Neural progenitor cell (in vitro differentiated cells): ENCODE measurements at regions not wholly inside any gene's neighbourhood (a gene's known extent, or its start where the extent isn't known, plus 50 kb on each side); places are given as distances from the start of the nearest gene placed in this dataset.
"Not testable (repeated sequence)": the region's sequence is repeated elsewhere in the genome, so short reads cannot be mapped to it uniquely, and the experiment has no call there.

ENCODE experiments used
- DNase-seq: peaks from one replicate; pipeline ENCODE4 v3.0.0-alpha.2; 2016; ENCODE audit warnings: low spot score
- H2AFZ ChIP-seq: fragments of 200-600 bp; sonication (generic); replicated peaks from 2 replicates; pipeline ENCODE4 v1.6.1; 2016; ENCODE audit warnings: antibody characterized with exemption
- H3F3A ChIP-seq: fragments of 200-600 bp; sonication (generic); 2 replicates; pipeline ENCODE4 v1.6.1; 2016; ENCODE audit warnings: antibody characterized with exemption, low read depth
- H3K27ac ChIP-seq: fragments of 200-600 bp; sonication (generic); 2 replicates; pipeline ENCODE4 v1.5.1; 2016; ENCODE audit warnings: mild to moderate bottlenecking
- H3K27me3 ChIP-seq: fragments of 200-600 bp; sonication (generic); 2 replicates; pipeline ENCODE4 v1.6.1; 2016; ENCODE audit warnings: mild to moderate bottlenecking, moderate library complexity
- H3K36me3 ChIP-seq: fragments of 200-600 bp; sonication (generic); 2 replicates; pipeline ENCODE4 v1.5.1; 2016
- H3K4me1 ChIP-seq: fragments of 200-600 bp; sonication (generic); 2 replicates; pipeline ENCODE4 v1.6.1; 2016; ENCODE audit warnings: mixed run types
- H3K4me2 ChIP-seq: fragments of 200-600 bp; sonication (generic); 2 replicates; pipeline ENCODE4 v1.6.1; 2016
- H3K4me3 ChIP-seq: fragments of 200-600 bp; sonication (generic); 2 replicates; pipeline ENCODE4 v1.5.1; 2016
- H3K79me2 ChIP-seq: fragments of 200-600 bp; sonication (generic); 2 replicates; pipeline ENCODE4 v1.6.1; 2016; ENCODE audit warnings: low read depth
- H3K9ac ChIP-seq: fragments of 200-600 bp; sonication (generic); 2 replicates; pipeline ENCODE4 v1.6.1; 2016
- H3K9me3 ChIP-seq: fragments of 200-600 bp; sonication (generic); 2 replicates; pipeline ENCODE4 v1.5.1; 2016; ENCODE audit warnings: low read depth
- H4K20me1 ChIP-seq: fragments of 200-600 bp; sonication (generic); 2 replicates; pipeline ENCODE4 v1.6.1; 2016; ENCODE audit warnings: low read depth
- H3K27ac Mint-ChIP-seq: 3 replicates; pipeline ENCODE4 v1.8.0; 2021; ENCODE audit warnings: mixed read lengths
- H3K27me3 Mint-ChIP-seq: 2 replicates; pipeline ENCODE4 v1.8.0; 2022; ENCODE audit warnings: low read depth, mild to moderate bottlenecking, inconsistent platforms, moderate library complexity, mixed read lengths; ENCODE audit not compliant: insufficient read depth
- H3K36me3 Mint-ChIP-seq: 3 replicates; pipeline ENCODE4 v1.8.0; 2021; ENCODE audit warnings: mixed read lengths
- H3K4me1 Mint-ChIP-seq: 3 replicates; pipeline ENCODE4 v1.8.0; 2021; ENCODE audit warnings: mixed read lengths
- H3K4me3 Mint-ChIP-seq: 3 replicates; pipeline ENCODE4 v1.8.0; 2021; ENCODE audit warnings: mild to moderate bottlenecking, moderate library complexity, mixed read lengths
- H3K9me3 Mint-ChIP-seq: 3 replicates; pipeline ENCODE4 v1.8.0; 2020; ENCODE audit warnings: mixed read lengths
- CTCF ChIP-seq: fragments of 200-600 bp; sonication (generic); IDR thresholded peaks from 2 replicates; pipeline ENCODE4 v1.5.1; 2017; ENCODE audit warnings: antibody characterized with exemption, mild to moderate bottlenecking
- EZH2 ChIP-seq: fragments of 200-600 bp; sonication (generic); IDR thresholded peaks from 2 replicates; pipeline ENCODE4 v1.6.1; 2017; ENCODE audit warnings: antibody characterized with exemption, mild to moderate bottlenecking, moderate library complexity
- EZH2phosphoT487 ChIP-seq: fragments of 200-600 bp; sonication (generic); IDR thresholded peaks from 2 replicates; pipeline ENCODE4 v1.6.1; 2017; ENCODE audit warnings: antibody characterized with exemption

GRCh38 chr3:59180006-59180405 lies 130.2 kb upstream of the CFAP20DC start:
- H3K27ac Mint-ChIP-seq, result no peak overlapping the region

GRCh38 chr3:59178698-59179097 lies 128.9 kb upstream of the CFAP20DC start:
- H3K9ac ChIP-seq, result no peak overlapping the region
- no peaks in the 10 kb centered on the region for H3K36me3 Mint-ChIP-seq

More at GRCh38 chr3:59180006-59180405, 130.2 kb upstream of the CFAP20DC start:
- no peak overlapping the region for H3K4me2 ChIP-seq
- H3K4me1 Mint-ChIP-seq, result peaks cover 14% of the 10 kb centered on the region
- H3K27me3 Mint-ChIP-seq, result no peaks in the 10 kb centered on the region
- no peaks in the 10 kb centered on the region for H3K36me3 ChIP-seq
- no peaks in the 10 kb centered on the region for H3K36me3 Mint-ChIP-seq
- no peak overlapping the region for H2AFZ ChIP-seq
- H3F3A ChIP-seq, result no peaks in the 10 kb centered on the region
- H3K4me3 Mint-ChIP-seq, result no peak overlapping the region
- no peak overlapping the region for H3K9ac ChIP-seq
- no peaks in the 10 kb centered on the region for H3K27me3 ChIP-seq
- H3K79me2 ChIP-seq, result no peaks in the 10 kb centered on the region
- DNase-seq, result no peak
- H3K9me3 Mint-ChIP-seq, result peaks cover 8% of the 10 kb centered on the region
- no peaks in the 10 kb centered on the region for H3K4me1 ChIP-seq
- TF ChIP-seq EZH2, result no peak
- no peak for TF ChIP-seq CTCF
- no peak for TF ChIP-seq EZH2phosphoT487
- H3K9me3 ChIP-seq, result no peaks in the 10 kb centered on the region
- no peak overlapping the region for H3K4me3 ChIP-seq
- H4K20me1 ChIP-seq, result no peaks in the 10 kb centered on the region
- H3K27ac ChIP-seq, result no peak overlapping the region

GRCh38 chr3:59171491-59171890 lies 121.7 kb upstream of the CFAP20DC start:
- Histone ChIP-seq H4K20me1 (no peaks in the 10 kb centered on the region), H3K36me3 (no peaks in the 10 kb centered on the region), H3K4me1 (no peaks in the 10 kb centered on the region), H3K27me3 (no peaks in the 10 kb centered on the region), H3K9ac (no peak overlapping the region), H2AFZ (no peak overlapping the region), H3K9me3 (no peaks in the 10 kb centered on the region), H3F3A (no peaks in the 10 kb centered on the region), H3K4me2 (no peak overlapping the region), H3K27ac (no peak overlapping the region), H3K4me3 (no peak overlapping the region), H3K79me2 (no peaks in the 10 kb centered on the region)
- no peak for TF ChIP-seq EZH2
- no peak for TF ChIP-seq EZH2phosphoT487
- no peak for TF ChIP-seq CTCF
- Mint-ChIP-seq H3K4me3 (no peak overlapping the region), H3K36me3 (no peaks in the 10 kb centered on the region), H3K27ac (no peak overlapping the region), H3K27me3 (no peaks in the 10 kb centered on the region), H3K4me1 (no peaks in the 10 kb centered on the region), H3K9me3 (peaks cover 17% of the 10 kb centered on the region)
- no peak for DNase-seq

More at GRCh38 chr3:59178698-59179097, 128.9 kb upstream of the CFAP20DC start:
- Histone ChIP-seq H3K4me3 (no peak overlapping the region), H3K9me3 (no peaks in the 10 kb centered on the region), H3K27me3 (no peaks in the 10 kb centered on the region), H3K4me1 (no peaks in the 10 kb centered on the region), H3F3A (no peaks in the 10 kb centered on the region), H3K36me3 (no peaks in the 10 kb centered on the region), H3K79me2 (no peaks in the 10 kb centered on the region), H2AFZ (no peak overlapping the region), H3K4me2 (no peak overlapping the region), H4K20me1 (no peaks in the 10 kb centered on the region), H3K27ac (no peak overlapping the region)
- Mint-ChIP-seq H3K27me3 (no peaks in the 10 kb centered on the region), H3K4me1 (peaks cover 9% of the 10 kb centered on the region), H3K9me3 (peaks cover 11% of the 10 kb centered on the region), H3K27ac (no peak overlapping the region), H3K4me3 (no peak overlapping the region)
- DNase-seq, result no peak
- no peak for TF ChIP-seq CTCF

GRCh38 chr3:59170166-59170565 lies 120.3 kb upstream of the CFAP20DC start:
- H3F3A ChIP-seq, H4K20me1 ChIP-seq, H3K4me3 ChIP-seq, H3K36me3 Mint-ChIP-seq, H3K36me3 ChIP-seq, H3K27ac Mint-ChIP-seq, DNase-seq, H3K27ac ChIP-seq, H3K27me3 Mint-ChIP-seq, H3K4me1 Mint-ChIP-seq, H3K4me3 Mint-ChIP-seq, H2AFZ ChIP-seq, H3K9me3 ChIP-seq, H3K9ac ChIP-seq, H3K4me2 ChIP-seq, H3K4me1 ChIP-seq, H3K79me2 ChIP-seq, H3K27me3 ChIP-seq: not testable (repeated sequence)
- peaks cover 12% of the 10 kb centered on the region for H3K9me3 Mint-ChIP-seq
